GM15510 (cell line): ENCODE measurements at regions not wholly inside any gene's neighbourhood (a gene's known extent, or its start where the extent isn't known, plus 50 kb on each side); places are given as distances from the start of the nearest gene placed in this dataset.

Experiments
- POLR2A ChIP-seq: IDR thresholded peaks from 3 replicates; pipeline ENCODE4 v1.6.1; 2011; ENCODE audit warnings: borderline replicate concordance; ENCODE audit not compliant: insufficient read length; ENCODE audit errors: extremely low read depth

GRCh38 chr2:7131261-7131660 is 214.0 kb downstream of the RNF144A start:
- no peak for TF ChIP-seq POLR2A

GRCh38 chr2:7132753-7133152 is 215.5 kb downstream of the RNF144A start:
- no peak for TF ChIP-seq POLR2A

DNA sequence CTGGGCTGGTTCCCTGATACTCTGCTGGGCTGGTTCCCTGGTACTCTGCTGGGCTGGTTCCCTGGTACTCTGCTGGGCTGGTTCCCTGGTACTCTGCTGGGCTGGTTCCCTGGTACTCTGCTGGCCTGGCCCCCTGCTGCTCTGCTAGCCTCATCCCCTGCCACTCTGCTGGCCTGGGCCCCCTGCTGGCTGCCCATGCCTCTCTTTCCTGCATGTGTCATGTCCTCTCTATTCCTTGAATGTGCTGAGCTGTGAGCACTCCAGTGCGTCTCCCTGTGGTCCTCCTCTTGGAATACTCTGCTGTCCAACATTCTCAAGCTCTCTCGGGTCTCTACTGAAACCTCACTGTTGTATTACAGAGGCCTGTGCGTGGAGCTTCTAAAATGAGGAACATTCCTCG is 216.3 kb downstream of the RNF144A start:
- no peak for TF ChIP-seq POLR2A

DNA sequence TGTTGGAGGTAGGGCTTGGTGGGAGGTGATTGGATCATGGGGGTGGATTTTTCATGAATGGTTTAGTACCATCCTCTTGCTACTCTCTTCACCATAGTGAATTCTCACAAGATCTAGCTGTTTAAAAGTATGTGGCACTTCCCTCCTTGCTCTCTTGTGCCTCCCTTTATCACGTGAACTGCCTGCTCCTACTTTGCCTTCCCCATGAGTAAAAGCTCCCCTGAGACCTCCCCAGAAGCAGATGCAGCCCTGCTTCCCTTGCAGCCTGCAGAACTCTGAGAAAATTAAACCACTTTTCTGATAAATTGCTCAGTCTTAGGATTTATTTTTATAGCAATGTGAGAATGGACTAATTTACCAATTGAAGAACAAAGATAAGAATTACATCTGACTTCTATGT is 223.1 kb downstream of the RNF144A start:
- no peak for TF ChIP-seq POLR2A

- no peak for TF ChIP-seq POLR2A
These were observed 228.5 kb downstream of the RNF144A start for GRCh38 chr2:7145707-7146106.

GRCh38 chr2:7146151-7146550 is 228.9 kb downstream of the RNF144A start:
- TF ChIP-seq POLR2A, result no peak

- TF ChIP-seq POLR2A, result no peak
These were observed 237.4 kb downstream of the RNF144A start for GRCh38 chr2:7154656-7155055.

DNA sequence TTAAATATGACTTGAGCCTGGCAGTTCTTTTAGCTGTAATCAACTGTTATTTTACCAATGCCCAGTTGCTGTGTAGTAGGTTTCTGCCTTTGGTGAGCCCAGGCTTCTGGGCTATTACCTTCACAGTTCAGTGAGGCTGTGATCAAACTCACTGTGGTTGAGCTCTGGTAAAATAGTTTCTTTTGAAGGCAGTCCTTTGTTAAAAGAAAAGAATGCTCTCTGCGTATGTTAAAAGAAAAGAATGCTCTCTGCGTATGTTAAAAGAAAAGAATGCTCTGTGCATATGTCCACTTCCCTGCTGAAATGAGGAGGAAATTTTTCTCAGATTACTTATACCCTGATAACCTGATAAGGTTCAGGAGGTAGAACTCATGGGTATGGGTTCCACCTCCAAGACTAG is 244.3 kb downstream of the RNF144A start:
- TF ChIP-seq POLR2A, result no peak

DNA sequence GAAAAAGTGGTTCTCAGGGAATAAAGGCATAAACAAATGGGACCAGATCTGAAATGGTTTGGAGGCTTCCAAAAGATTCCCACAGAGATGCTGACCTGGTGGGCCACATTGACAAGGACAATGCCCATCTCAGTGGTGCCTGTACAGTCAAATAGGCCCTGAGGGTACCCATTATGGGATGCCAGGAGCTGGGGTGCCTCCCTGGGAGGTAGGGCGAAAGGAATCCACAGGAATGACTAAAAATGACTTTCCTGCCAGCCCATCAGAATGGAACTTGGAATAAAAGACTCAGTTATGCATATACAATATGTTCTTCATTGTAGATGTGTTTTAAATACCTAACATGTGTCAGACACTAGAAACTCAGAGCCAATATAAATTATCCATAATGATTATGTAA is 248.5 kb downstream of the RNF144A start:
- no peak for TF ChIP-seq POLR2A

GRCh38 chr2:7167801-7168411 is 250.7 kb downstream of the RNF144A start:
- no peak for TF ChIP-seq POLR2A

- TF ChIP-seq POLR2A, result no peak
These were observed 252.4 kb downstream of the RNF144A start for GRCh38 chr2:7169593-7169992.

DNA sequence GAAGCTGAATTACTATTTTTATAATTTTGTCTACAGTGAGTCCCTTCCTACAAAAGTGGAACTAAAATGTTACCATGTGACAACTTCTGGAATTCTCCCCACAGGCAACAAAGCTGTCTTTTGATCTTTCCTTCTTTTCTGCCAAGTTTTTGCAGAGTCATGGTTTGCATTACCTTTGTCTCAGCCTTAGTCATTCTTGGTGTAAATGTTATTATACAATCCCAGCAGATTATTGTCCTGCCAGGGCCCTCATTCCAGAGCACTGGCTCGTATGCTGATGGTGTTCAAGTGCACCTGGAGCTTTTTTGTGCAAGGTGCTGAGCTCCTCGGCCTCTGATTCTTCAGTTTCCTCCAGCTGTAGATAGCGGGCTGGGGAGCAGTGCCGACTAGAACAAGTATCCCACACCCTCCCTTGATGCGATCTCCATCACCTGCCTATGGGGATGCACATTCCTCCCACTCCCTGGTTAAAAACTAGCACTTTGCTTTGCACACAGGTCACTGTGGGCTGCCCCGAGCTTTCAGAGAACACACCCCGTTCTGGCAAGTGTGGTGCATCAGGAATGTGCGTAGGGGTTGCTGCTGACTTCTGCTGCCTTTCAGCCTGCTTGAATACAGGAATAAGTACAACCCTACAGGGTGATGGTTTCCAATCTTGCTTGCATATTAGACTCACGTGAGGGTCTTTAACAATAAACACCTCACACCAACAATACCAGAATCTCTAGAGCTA is 263.6 kb downstream of the RNF144A start:
- no peak for TF ChIP-seq POLR2A

DNA sequence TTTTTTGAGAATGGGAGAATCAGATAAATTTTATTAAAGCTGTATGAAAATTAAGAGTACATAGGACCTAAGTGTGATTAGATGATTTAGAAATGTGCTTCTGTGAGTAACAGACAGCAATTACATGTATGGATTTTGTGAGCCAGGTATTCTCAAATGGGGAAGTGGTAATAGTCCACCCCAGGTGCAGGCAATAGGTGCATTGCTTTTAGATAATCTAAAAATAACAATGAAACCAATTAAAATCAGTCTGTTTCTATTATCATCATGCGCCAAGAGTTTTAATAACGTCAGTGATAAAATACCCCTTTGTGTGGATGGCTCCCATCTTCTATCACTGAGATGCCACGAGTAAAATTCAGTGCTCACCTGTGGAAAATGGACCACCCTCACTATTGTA is 265.3 kb downstream of the RNF144A start:
- no peak for TF ChIP-seq POLR2A

GRCh38 chr2:7189106-7189505 is 271.9 kb downstream of the RNF144A start:
- no peak for TF ChIP-seq POLR2A

GRCh38 chr2:7190587-7191324 is 273.5 kb downstream of the RNF144A start:
- no peak for TF ChIP-seq POLR2A

DNA sequence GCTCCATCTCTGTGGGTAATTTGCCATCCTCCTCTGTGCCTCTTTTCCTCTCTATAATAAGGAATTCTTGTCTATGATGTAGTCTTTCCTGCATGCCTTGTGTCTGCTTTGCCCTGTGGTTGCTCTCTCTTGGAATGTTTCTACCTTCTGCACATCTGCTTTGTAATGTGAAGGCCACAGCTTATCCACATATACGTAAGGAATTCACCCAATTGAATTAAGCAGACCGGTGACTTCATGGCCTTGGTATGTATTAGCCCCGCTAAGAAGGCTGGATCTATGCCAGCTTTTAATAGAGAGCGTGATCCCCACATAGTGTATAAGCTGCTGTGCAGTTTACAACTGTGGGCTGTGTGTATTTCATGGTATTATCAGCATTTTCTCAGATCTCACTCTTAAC is 274.7 kb downstream of the RNF144A start:
- TF ChIP-seq POLR2A, result no peak
